GM21360 (cell line): ENCODE measurements at regions not wholly inside any gene's neighbourhood (a gene's known extent, or its start where the extent isn't known, plus 50 kb on each side); places are given as distances from the start of the nearest gene placed in this dataset.

Experiments used
- ATAC-seq: cut with Tn5 transposase; IDR thresholded peaks from one replicate; pipeline ENCODE4 v1.9.1; 2021; ENCODE audit warnings: mild to moderate bottlenecking, moderate library complexity; ENCODE audit not compliant: unreplicated experiment

DNA sequence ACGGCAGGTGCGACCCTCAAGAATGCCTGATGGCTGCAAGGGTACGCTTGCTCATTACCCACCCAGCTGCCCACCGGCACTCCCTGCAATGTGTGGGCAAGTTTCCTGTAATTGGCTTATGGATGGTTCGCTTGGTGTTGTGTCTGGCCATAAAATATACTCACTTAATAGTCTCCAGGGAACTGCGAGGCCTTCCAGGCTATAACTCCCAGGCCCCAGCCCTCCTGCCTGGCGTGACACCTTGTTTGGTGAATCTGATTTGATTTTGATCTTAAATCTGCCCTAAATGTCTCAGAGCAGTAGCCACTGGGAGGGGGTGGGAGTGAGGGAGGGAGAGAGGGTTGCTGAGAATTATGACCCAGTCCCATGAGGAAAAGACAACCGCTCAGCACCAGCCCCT, 572.2 kb downstream of the BUD13 start:
- no peak for ATAC-seq

- no peak for ATAC-seq
Observed at GRCh38 chr11:116199182-116199581, 573.6 kb downstream of the BUD13 start.

DNA sequence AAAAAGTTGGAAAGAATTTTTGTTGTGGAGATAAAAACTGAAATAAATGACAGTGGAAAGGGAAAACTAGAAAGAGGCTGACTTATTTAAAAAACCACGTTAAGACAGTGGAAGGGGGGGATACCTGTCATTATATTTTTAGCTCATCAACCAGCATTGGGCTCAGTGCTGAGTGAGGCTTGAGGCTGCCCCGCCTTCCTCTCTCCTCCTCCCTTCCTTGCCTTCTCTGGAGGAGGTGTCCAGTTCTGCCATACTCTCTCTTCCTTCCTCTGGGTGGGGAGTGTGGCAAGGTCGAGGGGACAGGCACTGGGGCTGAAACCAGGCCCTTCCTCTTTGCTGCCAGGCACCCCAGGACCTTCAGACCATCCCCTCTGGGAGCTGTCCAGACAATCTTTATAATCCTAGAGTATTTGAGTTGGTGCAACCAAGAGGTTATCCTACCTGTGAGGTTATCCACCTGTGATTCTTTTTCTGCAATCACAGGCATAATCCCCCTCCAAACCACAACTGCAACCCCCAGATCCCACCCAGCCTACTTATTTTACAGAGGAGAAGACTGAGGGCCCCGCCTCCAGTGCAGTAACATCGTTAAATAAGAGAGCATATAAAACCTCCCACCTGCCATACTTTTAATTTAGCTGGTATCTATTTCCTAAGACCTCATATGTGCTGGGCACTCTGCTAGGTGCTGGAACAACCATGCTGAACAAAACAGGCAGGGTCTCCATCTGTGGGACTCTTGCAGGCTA, 578.5 kb downstream of the BUD13 start:
- ATAC-seq, result no peak

DNA sequence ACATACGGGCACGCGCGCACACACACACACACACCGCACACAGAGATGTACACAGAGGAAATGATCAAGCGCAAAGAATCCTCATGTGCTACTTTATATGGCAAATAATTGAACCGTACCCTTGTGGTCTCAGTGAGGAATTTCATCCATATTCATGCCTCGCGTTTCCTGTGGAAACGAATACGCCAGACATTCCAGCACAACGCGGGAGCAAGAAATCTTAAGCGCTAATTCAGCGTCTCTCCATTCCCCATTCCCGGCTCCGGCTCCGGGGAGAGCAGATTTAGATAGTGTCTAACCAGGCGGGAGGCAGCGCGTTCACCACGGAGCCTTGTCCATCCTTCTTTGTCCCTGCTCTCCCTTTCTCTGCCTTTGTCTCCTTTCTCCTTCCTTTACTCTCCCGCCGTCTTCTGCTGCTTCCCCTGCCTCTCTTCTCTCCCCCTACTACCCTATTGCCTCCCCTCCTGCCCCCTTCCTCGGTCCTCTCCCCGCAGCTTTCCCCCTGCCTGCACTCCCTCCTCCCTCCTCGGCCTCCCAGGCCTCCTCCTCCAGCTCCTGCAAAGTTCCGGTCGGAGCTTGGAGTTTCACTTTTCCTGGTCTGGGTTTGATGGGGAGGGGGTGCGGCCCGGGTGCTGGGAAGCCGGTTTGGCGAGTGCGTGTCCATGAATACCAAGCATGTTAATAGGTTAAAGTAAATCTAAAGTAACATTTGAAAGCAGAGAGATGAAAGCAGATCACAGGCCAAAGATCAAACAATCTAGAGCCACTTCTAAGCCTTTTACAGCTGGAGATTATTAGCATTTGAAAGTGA, 579.3 kb downstream of the BUD13 start:
- no peak for ATAC-seq

DNA sequence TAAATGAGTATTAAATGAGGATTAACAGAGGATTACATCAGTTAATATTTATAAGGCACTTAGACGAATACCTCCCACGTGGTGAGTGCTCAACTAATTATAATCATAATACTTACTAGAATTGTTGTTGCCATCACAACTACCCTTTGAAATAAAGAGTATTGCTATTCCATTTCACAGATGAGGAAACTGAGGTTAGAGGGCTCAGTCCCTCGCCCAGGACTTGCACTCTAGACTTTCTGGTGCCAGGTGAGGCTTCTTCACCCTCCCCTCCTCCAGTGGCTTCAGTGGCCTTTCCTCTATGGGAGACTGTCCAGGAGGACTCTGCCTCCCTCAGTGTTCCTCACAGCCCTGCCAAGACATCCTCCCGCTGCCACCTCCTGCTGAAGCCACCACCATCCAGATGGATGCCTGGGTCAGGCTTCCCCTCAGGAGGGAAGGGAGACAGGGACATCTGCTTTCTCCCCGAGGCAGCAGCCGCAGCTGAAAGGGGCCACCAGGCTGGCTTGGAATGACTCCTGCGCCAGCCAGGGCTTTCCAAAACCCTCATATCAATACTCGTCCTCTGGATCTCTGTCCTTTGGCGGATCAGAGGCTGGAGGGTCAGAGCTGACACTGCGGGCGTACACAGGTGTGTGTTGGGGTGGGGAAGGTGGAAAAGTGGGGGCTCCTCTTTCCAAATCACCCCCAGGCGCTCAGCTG, 580.1 kb downstream of the BUD13 start:
- no peak for ATAC-seq

DNA sequence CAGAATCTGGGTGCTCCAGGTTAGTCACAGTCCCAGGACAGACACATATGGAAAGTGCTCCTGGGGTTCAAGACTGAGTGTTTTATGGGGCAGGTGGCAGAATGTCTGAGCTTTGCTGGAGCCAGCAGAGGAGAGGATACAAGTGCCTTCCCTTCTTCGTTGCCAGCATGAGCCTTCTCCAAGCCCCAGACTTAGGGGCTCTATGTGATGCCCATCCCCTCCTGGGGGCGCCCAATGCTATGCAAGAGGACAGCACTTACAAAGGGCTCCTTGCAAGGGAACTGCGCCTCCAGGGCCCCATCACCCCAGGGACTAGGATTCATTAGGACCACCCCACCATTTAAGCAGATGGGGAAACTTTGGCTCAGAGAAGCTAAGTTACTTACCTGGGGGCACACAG, 581.9 kb downstream of the BUD13 start:
- ATAC-seq, result no peak

GRCh38 chr11:116189408-116190170, 583.2 kb downstream of the BUD13 start:
- ATAC-seq, result no peak

- ATAC-seq, result no peak
Observed at GRCh38 chr11:116188350-116188749, 584.4 kb downstream of the BUD13 start.

DNA sequence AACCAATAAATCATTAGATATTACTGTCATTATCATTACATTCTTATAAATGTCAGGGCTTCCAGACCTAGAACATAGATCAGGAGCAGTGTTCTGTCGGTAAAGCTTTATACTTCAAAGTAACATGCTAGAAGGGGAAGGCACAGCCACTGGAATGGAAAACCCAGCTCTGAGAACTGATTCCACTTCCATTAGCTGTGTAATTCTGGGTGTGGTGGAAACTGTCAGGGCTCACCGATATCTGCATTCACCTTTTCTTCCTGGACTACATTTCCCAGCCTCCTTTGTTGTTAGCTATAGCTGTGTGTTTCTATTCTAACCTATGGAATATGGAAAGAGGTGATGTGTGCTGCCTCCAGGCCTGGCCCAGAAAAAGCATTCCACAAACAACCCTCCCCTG, 585.8 kb downstream of the BUD13 start:
- no peak for ATAC-seq

DNA sequence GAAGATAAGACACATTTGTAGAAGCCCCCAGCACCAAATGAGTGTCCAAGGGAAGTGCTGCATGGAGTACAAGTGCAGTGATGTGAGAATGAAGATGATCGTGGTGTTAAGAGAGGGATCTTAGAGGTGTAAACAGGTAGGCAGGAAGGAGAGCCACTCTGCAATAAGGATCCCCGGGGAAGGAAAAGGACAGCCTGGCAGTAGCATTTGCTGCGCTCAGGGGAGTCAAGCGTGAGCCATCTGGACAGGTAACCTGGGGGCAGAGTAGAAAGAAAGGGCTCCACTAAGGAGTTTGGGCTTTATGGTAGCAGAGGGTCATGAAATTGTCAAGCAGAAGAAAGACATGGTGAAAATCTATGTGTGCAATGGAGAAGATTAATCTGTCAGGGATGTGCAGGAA, 587.2 kb downstream of the BUD13 start:
- ATAC-seq, result no peak

- ATAC-seq, result no peak
Observed at GRCh38 chr11:116184763-116185162, 588.0 kb downstream of the BUD13 start.

DNA sequence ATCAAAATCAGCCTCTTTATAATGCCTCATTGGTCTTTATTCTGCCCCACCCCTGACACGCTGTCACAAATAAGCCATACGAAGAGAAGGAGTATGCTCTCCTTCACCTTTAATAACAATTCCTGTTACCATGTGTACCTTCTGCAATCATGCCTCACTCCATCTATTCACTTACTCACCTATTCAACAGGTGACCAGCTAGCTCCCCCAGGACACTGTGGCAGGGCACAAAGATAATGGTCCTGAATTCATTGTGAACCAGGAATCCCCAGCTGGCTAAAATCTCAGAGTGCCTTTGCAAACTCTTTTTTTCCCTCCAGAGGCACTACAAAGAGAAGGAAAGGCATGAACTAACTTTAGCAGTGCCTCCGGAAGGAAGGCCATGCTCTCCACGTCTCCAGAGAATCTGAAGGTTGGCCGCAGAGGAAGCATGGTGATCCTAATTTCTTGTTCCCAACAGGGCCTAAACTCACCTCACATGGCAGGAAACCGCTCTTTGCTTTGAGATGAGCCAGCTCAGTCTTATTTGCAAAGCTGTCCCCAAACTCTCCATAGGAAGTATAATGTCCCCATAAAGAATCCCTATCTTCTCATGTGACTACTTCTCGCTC, 590.3 kb downstream of the BUD13 start:
- no peak for ATAC-seq

- ATAC-seq, result no peak
Observed at GRCh38 chr11:116180806-116181600, 591.8 kb downstream of the BUD13 start.

DNA sequence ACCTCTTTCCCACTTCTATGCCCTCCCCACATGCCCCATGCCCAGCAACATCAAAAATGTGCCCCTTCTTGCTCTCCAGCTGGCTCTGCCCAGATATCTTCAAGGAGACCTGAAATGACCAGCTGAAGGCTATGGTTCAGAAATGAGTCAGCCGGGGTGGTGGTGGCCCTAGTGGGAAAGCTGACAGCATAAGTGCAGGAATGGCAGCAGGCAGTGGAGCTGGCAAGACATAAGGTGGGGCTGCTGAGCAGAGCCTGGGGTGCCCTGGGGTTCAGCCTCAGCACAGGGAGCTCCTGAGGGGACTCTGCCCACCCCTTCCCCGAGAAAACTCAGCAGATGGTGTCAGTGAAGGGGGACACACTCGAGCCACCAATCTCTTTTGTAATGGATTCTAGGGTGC, 593.4 kb downstream of the BUD13 start:
- no peak for ATAC-seq

- ATAC-seq, result no peak
Observed at GRCh38 chr11:116177521-116178210, 595.1 kb downstream of the BUD13 start.

DNA sequence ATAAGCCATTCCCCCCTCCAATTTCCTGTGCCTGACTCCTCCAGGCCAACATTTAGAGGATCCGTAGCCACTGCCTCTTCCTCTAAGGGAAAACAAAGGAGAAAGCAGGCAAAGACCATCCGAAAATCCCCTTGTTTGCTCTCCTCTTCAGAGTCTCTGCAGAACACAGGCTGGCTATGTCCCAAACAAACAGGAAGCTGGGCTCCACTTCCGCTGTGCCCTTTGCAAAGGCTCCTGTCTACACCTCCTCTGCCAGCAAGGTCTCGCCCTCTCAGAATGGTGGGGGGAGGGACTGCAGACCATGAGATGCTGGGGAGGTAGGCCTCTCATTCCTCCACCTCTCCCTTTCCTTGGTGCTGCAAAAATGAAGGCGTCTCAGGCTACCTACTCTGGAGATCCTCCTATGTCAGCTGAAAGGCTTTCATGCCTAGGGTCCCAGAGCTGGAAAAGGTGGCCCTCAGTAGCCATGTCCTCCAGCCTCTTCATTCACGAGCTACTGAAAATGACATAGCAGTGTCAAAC, 596.2 kb downstream of the BUD13 start:
- ATAC-seq, result no peak

DNA sequence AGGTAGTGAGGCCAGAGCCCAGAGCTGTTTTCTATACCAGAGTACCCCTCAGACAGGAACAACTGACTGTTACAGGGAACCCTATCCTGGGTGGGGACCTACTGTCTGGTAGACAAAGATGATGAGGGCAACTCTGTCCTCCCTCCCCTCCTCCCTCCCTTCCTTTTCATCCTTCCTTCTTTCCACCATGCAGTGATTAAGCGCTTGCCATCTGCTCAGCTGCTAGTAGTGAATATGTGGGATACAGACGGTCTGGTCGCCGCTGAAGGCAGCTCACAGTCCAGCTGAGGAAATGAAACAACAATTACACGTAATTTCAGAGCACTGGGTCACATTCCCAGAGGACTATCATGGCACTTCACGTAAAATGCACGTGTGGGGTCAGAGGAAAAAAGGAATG, 597.1 kb downstream of the BUD13 start:
- no peak for ATAC-seq

DNA sequence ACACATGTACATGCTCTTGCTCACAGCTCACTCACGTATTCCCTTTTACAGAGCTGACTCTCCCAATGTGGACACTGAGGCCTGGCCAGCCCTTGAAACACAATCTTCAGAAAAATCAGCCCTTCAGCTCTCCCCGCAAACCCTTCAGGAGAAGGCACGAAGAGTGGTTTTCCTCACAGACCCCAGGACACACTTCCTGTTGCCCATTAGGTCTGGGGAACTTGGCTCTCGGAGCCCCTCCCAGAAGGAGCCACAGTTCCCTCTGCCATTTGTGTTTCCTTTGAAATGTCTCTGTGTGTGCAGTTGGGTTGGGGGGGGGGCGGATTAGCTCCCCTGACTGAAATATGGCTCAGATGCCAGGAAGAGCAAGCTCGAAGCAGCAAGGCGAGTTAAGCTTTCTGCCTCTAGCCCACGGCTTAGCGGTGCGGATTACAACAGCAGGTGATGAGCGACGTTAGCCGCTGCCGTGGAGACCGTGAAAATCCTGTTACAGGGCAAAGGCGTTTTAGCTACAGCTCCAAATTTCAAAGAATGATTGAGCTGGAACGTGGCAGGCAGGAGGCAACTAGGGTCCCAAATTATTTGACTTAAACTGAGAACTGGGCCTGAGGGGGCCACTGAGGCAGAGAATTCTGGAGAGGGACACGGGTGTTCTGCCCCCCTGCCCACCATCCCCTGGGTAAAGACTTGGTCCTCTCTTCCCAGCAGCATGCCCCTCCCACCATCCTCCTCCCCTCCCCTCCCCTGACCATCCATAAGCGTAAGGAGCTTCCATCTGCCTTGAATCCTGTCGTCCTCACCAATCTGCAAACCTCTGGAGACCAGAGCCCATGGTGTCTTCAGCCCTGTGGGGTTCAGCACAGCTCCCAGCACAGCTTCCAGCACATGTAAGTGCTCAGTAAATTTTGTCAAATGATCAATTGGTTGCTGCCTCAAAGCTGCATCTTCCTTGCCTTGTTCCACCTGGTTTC, 598.6 kb downstream of the BUD13 start:
- ATAC-seq, result no peak
